OCI-LY1 (cell line): ENCODE measurements at regions not wholly inside any gene's neighbourhood (a gene's known extent, or its start where the extent isn't known, plus 50 kb on each side); places are given as distances from the start of the nearest gene placed in this dataset.

Experiments used
- H2AFZ ChIP-seq: fragments of 200-600 bp; sonication (generic), shearing (Covaris generic); 2 replicates; pipeline ENCODE4 v1.6.0; 2014; ENCODE audit warnings: antibody characterized with exemption, mild to moderate bottlenecking, low read length
- H3F3A ChIP-seq: fragments of 200-600 bp; sonication (generic), shearing (Covaris generic); 2 replicates; pipeline ENCODE4 v1.6.0; 2014; ENCODE audit warnings: mild to moderate bottlenecking, antibody characterized with exemption, low read length, moderate library complexity; ENCODE audit not compliant: insufficient read depth
- H3K27ac ChIP-seq: fragments of 200-600 bp; sonication (generic); 2 replicates; pipeline ENCODE4 v1.5.1; 2014; ENCODE audit warnings: low read length, mixed run types, mild to moderate bottlenecking, low read depth; ENCODE audit not compliant: poor library complexity, severe bottlenecking
- H3K27me3 ChIP-seq: fragments of 200-600 bp; sonication (generic); 2 replicates; pipeline ENCODE4 v1.6.0; 2014; ENCODE audit warnings: antibody characterized with exemption, mild to moderate bottlenecking, low read length, moderate library complexity; ENCODE audit not compliant: insufficient read depth
- H3K36me3 ChIP-seq: fragments of 200-600 bp; sonication (generic); 2 replicates; pipeline ENCODE4 v1.6.1; 2014; ENCODE audit warnings: mild to moderate bottlenecking, antibody characterized with exemption, low read length, moderate library complexity, mixed read lengths; ENCODE audit not compliant: insufficient read depth
- H3K4me1 ChIP-seq: fragments of 200-600 bp; sonication (generic); 2 replicates; pipeline ENCODE4 v1.5.1; 2014; ENCODE audit warnings: mild to moderate bottlenecking, low read length, moderate library complexity; ENCODE audit not compliant: insufficient read depth, severe bottlenecking
- H3K4me2 ChIP-seq: fragments of 200-600 bp; sonication (generic), shearing (Covaris generic); 2 replicates; pipeline ENCODE4 v1.6.1; 2014; ENCODE audit warnings: low read length
- H3K4me3 ChIP-seq: fragments of 200-600 bp; sonication (generic); 2 replicates; pipeline ENCODE4 v1.5.1; 2014; ENCODE audit warnings: low read length, low read depth, mild to moderate bottlenecking, mixed read lengths; ENCODE audit not compliant: poor library complexity, severe bottlenecking
- H3K79me2 ChIP-seq: fragments of 200-600 bp; shearing (Covaris generic); 2 replicates; pipeline ENCODE4 v1.6.1; 2016; ENCODE audit warnings: mixed run types, low read length, mixed read lengths; ENCODE audit not compliant: insufficient read depth
- H3K9ac ChIP-seq: fragments of 200-600 bp; sonication (generic), shearing (Covaris generic); 2 replicates; pipeline ENCODE4 v1.6.1; 2014; ENCODE audit warnings: mild to moderate bottlenecking, low read length, mixed read lengths
- H3K9me2 ChIP-seq: fragments of 200-600 bp; sonication (generic), shearing (Covaris generic); 2 replicates; pipeline ENCODE4 v1.6.1; 2014; ENCODE audit warnings: low read depth, mild to moderate bottlenecking, low read length, mixed read lengths
- H3K9me3 ChIP-seq: fragments of 200-600 bp; shearing (Covaris generic); 2 replicates; pipeline ENCODE4 v1.6.1; 2014; ENCODE audit warnings: low read length, mixed read lengths
- H4K20me1 ChIP-seq: fragments of 200-600 bp; sonication (generic), shearing (Covaris generic); 2 replicates; pipeline ENCODE4 v1.6.0; 2016; ENCODE audit warnings: mild to moderate bottlenecking, low read length; ENCODE audit not compliant: insufficient read depth
- EZH2 ChIP-seq: fragments of 200-600 bp; sonication (generic), shearing (Covaris generic); IDR thresholded peaks from 2 replicates; pipeline ENCODE4 v1.8.0; 2017; ENCODE audit warnings: borderline replicate concordance, mixed run types, mild to moderate bottlenecking, antibody characterized with exemption, low read length, moderate library complexity, mixed read lengths
- TF ChIP-seq, protein P1 (sequence below): fragments of 200-600 bp; sonication (generic), shearing (Covaris generic); IDR thresholded peaks from 2 replicates; pipeline ENCODE4 v1.5.1; 2017; ENCODE audit warnings: mild to moderate bottlenecking, antibody characterized with exemption, low read length, moderate library complexity, mixed read lengths

DNA sequence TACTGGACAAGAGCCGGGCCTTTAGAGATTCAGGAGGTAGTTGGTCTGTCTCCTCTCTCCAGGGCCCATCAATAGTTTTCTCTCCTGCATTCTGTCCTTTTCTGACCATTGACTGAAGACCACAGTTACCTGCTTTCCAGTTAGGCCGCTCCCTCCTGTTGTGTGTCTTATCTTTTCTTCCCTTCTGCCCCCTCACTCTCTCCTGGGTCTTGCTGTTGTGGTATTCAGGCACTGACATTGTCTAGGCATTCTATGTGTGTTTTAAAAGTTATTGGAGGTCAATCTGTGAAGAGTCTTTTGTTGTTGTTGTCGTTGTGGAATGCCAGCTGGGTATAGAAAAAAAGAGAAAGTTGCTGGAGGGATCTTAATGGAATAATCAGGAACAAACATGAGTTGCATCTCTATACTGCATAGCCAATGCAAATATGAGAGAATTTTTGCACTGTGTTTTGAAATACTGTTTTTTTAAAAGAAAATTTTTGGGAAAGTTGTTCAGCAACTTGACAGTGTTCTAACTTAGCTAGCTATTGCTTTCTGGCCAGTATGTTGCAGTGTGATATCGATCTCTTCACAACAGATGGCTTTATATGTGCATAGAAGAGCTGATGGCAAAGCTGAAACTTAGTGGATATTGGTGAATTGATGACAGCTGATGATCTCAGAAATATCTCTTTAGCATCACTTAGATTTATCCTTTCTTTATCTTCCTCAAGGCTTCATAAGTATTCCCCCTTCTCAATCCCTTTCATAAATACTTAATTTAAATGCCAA is 240.7 kb downstream of the C4orf33 start:
- Histone ChIP-seq H4K20me1 (no peaks in the 10 kb centered on the region), H3K9me2 (no peaks in the 10 kb centered on the region), H3K4me1 (no peaks in the 10 kb centered on the region), H3K79me2 (no peaks in the 10 kb centered on the region), H3K36me3 (no peaks in the 10 kb centered on the region), H3K27me3 (no peaks in the 10 kb centered on the region), H3K9me3 (no peaks in the 10 kb centered on the region), H2AFZ (no peak overlapping the region), H3K9ac (no peak overlapping the region), H3F3A (no peaks in the 10 kb centered on the region), H3K4me2 (no peak overlapping the region), H3K27ac (no peak overlapping the region), H3K4me3 (no peak overlapping the region)
- TF ChIP-seq EZH2: no peak
- TF ChIP-seq, protein P1, sequence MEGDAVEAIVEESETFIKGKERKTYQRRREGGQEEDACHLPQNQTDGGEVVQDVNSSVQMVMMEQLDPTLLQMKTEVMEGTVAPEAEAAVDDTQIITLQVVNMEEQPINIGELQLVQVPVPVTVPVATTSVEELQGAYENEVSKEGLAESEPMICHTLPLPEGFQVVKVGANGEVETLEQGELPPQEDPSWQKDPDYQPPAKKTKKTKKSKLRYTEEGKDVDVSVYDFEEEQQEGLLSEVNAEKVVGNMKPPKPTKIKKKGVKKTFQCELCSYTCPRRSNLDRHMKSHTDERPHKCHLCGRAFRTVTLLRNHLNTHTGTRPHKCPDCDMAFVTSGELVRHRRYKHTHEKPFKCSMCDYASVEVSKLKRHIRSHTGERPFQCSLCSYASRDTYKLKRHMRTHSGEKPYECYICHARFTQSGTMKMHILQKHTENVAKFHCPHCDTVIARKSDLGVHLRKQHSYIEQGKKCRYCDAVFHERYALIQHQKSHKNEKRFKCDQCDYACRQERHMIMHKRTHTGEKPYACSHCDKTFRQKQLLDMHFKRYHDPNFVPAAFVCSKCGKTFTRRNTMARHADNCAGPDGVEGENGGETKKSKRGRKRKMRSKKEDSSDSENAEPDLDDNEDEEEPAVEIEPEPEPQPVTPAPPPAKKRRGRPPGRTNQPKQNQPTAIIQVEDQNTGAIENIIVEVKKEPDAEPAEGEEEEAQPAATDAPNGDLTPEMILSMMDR: no peak

DNA sequence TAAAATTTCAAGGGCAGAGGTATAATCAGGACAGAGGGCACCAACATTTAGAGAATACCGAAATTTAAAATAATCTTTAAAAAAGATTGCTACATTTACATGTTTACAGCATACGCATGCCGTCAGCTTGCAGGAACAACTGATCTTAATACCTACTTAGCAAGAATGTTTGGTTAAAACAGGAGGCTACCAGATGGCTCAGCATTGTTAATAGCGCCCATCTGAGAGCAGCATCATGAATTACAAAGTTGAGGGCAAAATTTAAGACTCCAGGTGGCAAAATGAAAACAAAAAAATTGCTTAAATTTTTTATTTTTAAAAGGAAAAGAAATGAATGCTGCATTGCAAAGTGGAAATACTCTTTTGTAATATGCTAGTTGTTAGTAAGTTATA is 241.3 kb downstream of the C4orf33 start:
- H3K9me2 ChIP-seq: no peaks in the 10 kb centered on the region
- H3K79me2 ChIP-seq: no peaks in the 10 kb centered on the region
- no peaks in the 10 kb centered on the region for H4K20me1 ChIP-seq
- no peaks in the 10 kb centered on the region for H3K4me1 ChIP-seq
- H2AFZ ChIP-seq: no peak overlapping the region
- no peak overlapping the region for H3K4me2 ChIP-seq
- H3K9me3 ChIP-seq: no peaks in the 10 kb centered on the region
- no peaks in the 10 kb centered on the region for H3K27me3 ChIP-seq
- no peak overlapping the region for H3K4me3 ChIP-seq
- TF ChIP-seq EZH2: no peak
- TF ChIP-seq, protein P1: no peak
- H3K9ac ChIP-seq: no peak overlapping the region
- H3K36me3 ChIP-seq: no peaks in the 10 kb centered on the region
- no peak overlapping the region for H3K27ac ChIP-seq
- no peaks in the 10 kb centered on the region for H3F3A ChIP-seq

DNA sequence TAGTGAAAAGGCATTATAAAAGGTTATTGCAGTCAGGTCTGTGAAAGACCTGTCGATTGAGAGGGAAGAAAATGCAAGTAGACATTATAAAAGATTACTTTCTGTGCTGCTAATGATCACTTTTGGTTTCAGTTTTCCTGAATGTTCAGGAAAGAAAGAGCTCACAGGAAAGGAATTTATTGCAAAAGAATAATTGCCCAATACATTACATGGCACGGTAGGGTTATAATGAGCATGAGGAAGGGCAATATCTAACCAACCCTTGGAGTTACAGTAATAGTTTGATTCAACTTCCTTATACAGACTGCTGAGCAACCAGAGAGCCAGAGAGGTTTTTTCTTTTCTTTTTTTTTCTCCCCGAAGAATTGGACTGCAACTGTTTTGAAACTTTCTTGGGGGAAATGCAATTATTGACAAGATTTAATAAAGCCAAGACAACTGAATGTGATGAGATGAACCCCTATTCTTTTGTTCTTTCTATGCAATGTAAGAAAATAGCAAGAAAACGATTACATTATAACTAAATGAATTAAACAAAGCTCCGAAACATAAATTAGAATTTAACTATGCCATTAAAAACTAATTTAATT is 247.0 kb downstream of the C4orf33 start:
- Histone ChIP-seq H3F3A (no peaks in the 10 kb centered on the region), H3K27ac (no peak overlapping the region), H3K4me3 (no peak overlapping the region), H3K27me3 (no peaks in the 10 kb centered on the region), H3K4me2 (no peak overlapping the region), H3K79me2 (no peaks in the 10 kb centered on the region), H4K20me1 (no peaks in the 10 kb centered on the region), H3K9me3 (no peaks in the 10 kb centered on the region), H3K4me1 (no peaks in the 10 kb centered on the region), H3K9me2 (no peaks in the 10 kb centered on the region), H2AFZ (no peak overlapping the region), H3K9ac (no peak overlapping the region), H3K36me3 (no peaks in the 10 kb centered on the region)
- TF ChIP-seq, protein P1: no peak
- no peak for TF ChIP-seq EZH2
